CD14-positive monocyte (primary cell): ENCODE measurements at regions not wholly inside any gene's neighbourhood (a gene's known extent, or its start where the extent isn't known, plus 50 kb on each side); places are given as distances from the start of the nearest gene placed in this dataset.
A peak's percentile ranks its signal among the peaks of the same experiment; 100 is the strongest.

Experiments
- DNase-seq, 3 donors: peaks; one replicate each; pipeline ENCODE4 v3.0.0-alpha.2; 2011 to 2022
- H2AFZ ChIP-seq: 2 replicates; pipeline ENCODE4 v1.6.0; 2012; ENCODE audit warnings: mild to moderate bottlenecking, low read depth, low read length, inconsistent platforms; ENCODE audit not compliant: insufficient read depth, poor library complexity, severe bottlenecking
- H3K27ac ChIP-seq, 2 donors: 1 replicate in 1 of 2; 2 replicates in 1 of 2; pipeline ENCODE4 v1.5.1; 2012 to 2013; ENCODE audit warnings: low read length in 2 of 2, control low read depth in 1 of 2, inconsistent platforms in 1 of 2, low read depth in 1 of 2, mild to moderate bottlenecking in 1 of 2
- H3K27me3 ChIP-seq, 2 donors: one replicate each; pipeline versions ENCODE4 v1.6.0 to v1.6.1; 2011 to 2013; ENCODE audit warnings: low read length in 2 of 2; ENCODE audit not compliant: control insufficient read depth in 2 of 2, insufficient read depth in 2 of 2
- H3K36me3 ChIP-seq, 2 donors: replicated peaks in 1 of 2; 1 replicate in 1 of 2; 2 replicates in 1 of 2; pipeline versions ENCODE4 v1.5.1 to v1.6.1; 2012 to 2013; ENCODE audit warnings: low read length in 2 of 2, control low read depth in 1 of 2, inconsistent platforms in 1 of 2, mild to moderate bottlenecking in 1 of 2; ENCODE audit not compliant: insufficient read depth in 2 of 2, control insufficient read depth in 1 of 2
- H3K4me1 ChIP-seq, 2 donors: 1 replicate in 1 of 2; 2 replicates in 1 of 2; pipeline versions ENCODE4 v1.5.1 to v1.6.1; 2012 to 2013; ENCODE audit warnings: low read length in 2 of 2, control low read depth in 1 of 2, inconsistent platforms in 1 of 2, mild to moderate bottlenecking in 1 of 2, moderate library complexity in 1 of 2; ENCODE audit not compliant: insufficient read depth in 2 of 2, control insufficient read depth in 1 of 2
- H3K4me2 ChIP-seq: replicated peaks from 2 replicates; pipeline ENCODE3; 2012; ENCODE audit warnings: low read length, moderate library complexity, mild to moderate bottlenecking; ENCODE audit not compliant: poor library complexity, severe bottlenecking; ENCODE audit errors: extremely low read depth
- H3K4me3 ChIP-seq, 3 experiments: fragments of 200-600 bp in 1 of 3; sonication (generic) in 1 of 3; replicated peaks in 1 of 3; 1 replicate in 2 of 3; 2 replicates in 1 of 3; pipeline ENCODE4 v1.5.1; 2011 to 2013; ENCODE audit warnings: low read length in 3 of 3, mild to moderate bottlenecking in 3 of 3, control low read depth in 2 of 3, low read depth in 2 of 3, inconsistent platforms in 1 of 3, moderate library complexity in 1 of 3
- H3K79me2 ChIP-seq: 2 replicates; pipeline ENCODE4 v1.6.0; 2012; ENCODE audit warnings: mild to moderate bottlenecking, control low read depth, inconsistent platforms, low read length, moderate library complexity; ENCODE audit not compliant: insufficient read depth
- H3K9ac ChIP-seq: 2 replicates; pipeline ENCODE4 v1.6.0; 2017; ENCODE audit warnings: low read length, mild to moderate bottlenecking; ENCODE audit not compliant: insufficient read depth, poor library complexity, severe bottlenecking
- H3K9me3 ChIP-seq, 2 donors: replicated peaks in 1 of 2; 1 replicate in 1 of 2; 2 replicates in 1 of 2; pipeline versions ENCODE4 v1.5.1 to v1.6.1; 2012 to 2013; ENCODE audit warnings: low read length in 2 of 2, control low read depth in 1 of 2; ENCODE audit not compliant: control insufficient read depth in 1 of 2, insufficient read depth in 1 of 2
- H4K20me1 ChIP-seq: 2 replicates; pipeline ENCODE4 v1.6.0; 2012; ENCODE audit warnings: mild to moderate bottlenecking, low read length, control low read depth, moderate library complexity; ENCODE audit not compliant: insufficient read depth
- H3K27ac Mint-ChIP-seq, 7 donors: one replicate each; pipeline ENCODE4 v1.8.0; 2020; ENCODE audit warnings: mild to moderate bottlenecking in 7 of 7, mixed read lengths in 7 of 7, moderate library complexity in 6 of 7, inconsistent platforms in 2 of 7
- H3K27me3 Mint-ChIP-seq, 3 donors: one replicate each; pipeline ENCODE4 v1.8.0; 2021 to 2022; ENCODE audit warnings: low read depth in 3 of 3, mild to moderate bottlenecking in 3 of 3, mixed read lengths in 3 of 3, moderate library complexity in 3 of 3, inconsistent platforms in 1 of 3
- H3K36me3 Mint-ChIP-seq, 2 donors: one replicate each; pipeline ENCODE4 v1.8.0; 2020; ENCODE audit warnings: mixed read lengths in 2 of 2, inconsistent platforms in 1 of 2, mild to moderate bottlenecking in 1 of 2
- H3K4me1 Mint-ChIP-seq: one replicate; pipeline ENCODE4 v1.8.0; 2020; ENCODE audit warnings: mild to moderate bottlenecking, mixed read lengths
- H3K4me3 Mint-ChIP-seq, 2 donors: one replicate each; pipeline ENCODE4 v1.8.0; 2020; ENCODE audit warnings: mild to moderate bottlenecking in 2 of 2, mixed read lengths in 2 of 2, moderate library complexity in 1 of 2
- H3K9me3 Mint-ChIP-seq, 7 donors: one replicate each; pipeline ENCODE4 v1.8.0; 2020 to 2022; ENCODE audit warnings: mixed read lengths in 7 of 7, mild to moderate bottlenecking in 6 of 7, moderate library complexity in 6 of 7, inconsistent platforms in 2 of 7
- CTCF ChIP-seq: fragments of 200-600 bp; IDR thresholded peaks from one replicate; pipeline ENCODE4 v1.8.0; 2022; ENCODE audit warnings: antibody characterized with exemption, mild to moderate bottlenecking
- WGBS: methylation state at CpG from one replicate; pipeline ENCODE4 v1.1.5; 2013; ENCODE audit warnings: missing lambda C conversion rate; ENCODE audit not compliant: insufficient coverage; 5-methylcytosine and 5-hydroxymethylcytosine counted together
- intact Hi-C, 2 donors: fragments of 100-400 bp; cut with micrococcal nuclease; formaldehyde crosslinking; loops; one replicate each; pipeline versions ENCODE4 v1.15.0 to v1.15.1; 2023

GRCh38 chr3:194860725-194861124 lies 175.0 kb downstream of the FAM43A start:
- H3K36me3 Mint-ChIP-seq = peaks cover 0 to 2% of the 10 kb centered on the region in 2 donors
- peaks cover 28% of the 10 kb centered on the region for H3K4me1 Mint-ChIP-seq
- peak overlapping the region in 1 of 2 donors; percentile 11 for H3K27ac ChIP-seq
- H3K9ac ChIP-seq = no peak overlapping the region
- no peak overlapping the region for H3K4me3 Mint-ChIP-seq
- H3K4me1 ChIP-seq = peaks cover 24 to 25% of the 10 kb centered on the region in 2 donors
- no peaks in the 10 kb centered on the region for H3K79me2 ChIP-seq
- peaks cover 1 to 2% (median 2%) of the 10 kb centered on the region in 3 donors for H3K27me3 Mint-ChIP-seq
- 98% methylated on average over 7 of the region's 9 CpGs for WGBS
- no peaks in the 10 kb centered on the region for H3K9me3 ChIP-seq
- H2AFZ ChIP-seq = no peak overlapping the region
- peaks cover 0 to 2% (median 0%) of the 10 kb centered on the region in 7 donors for H3K9me3 Mint-ChIP-seq
- H3K4me3 ChIP-seq = no peak overlapping the region
- no peaks in the 10 kb centered on the region for H4K20me1 ChIP-seq
- H3K36me3 ChIP-seq = no peaks in the 10 kb centered on the region
- H3K27ac Mint-ChIP-seq = no peak overlapping the region
- intact Hi-C loops = loop anchor here in 1 of 2 donors (5.0 kb wide), 1 partner anchor 173 kb away; the partner anchor contains the start of gene FAM43A
- H3K4me2 ChIP-seq = no peak overlapping the region
- no peak for DNase-seq
- no peaks in the 10 kb centered on the region for H3K27me3 ChIP-seq
- no peak for TF ChIP-seq CTCF

GRCh38 chr3:194861375-194861774 lies 175.7 kb downstream of the FAM43A start:
- Histone ChIP-seq H3K4me2 (no peak overlapping the region), H3K36me3 (no peaks in the 10 kb centered on the region), H3K4me1 (peaks cover 31 to 32% of the 10 kb centered on the region in 2 donors), H2AFZ (no peak overlapping the region), H3K9ac (no peak overlapping the region), H3K27me3 (no peaks in the 10 kb centered on the region), H3K9me3 (no peaks in the 10 kb centered on the region), H3K4me3 (no peak overlapping the region), H4K20me1 (no peaks in the 10 kb centered on the region), H3K79me2 (no peaks in the 10 kb centered on the region), H3K27ac (peak overlapping the region in 1 of 2 donors; percentile 11)
- TF ChIP-seq CTCF = no peak
- peaks cover 35% of the 10 kb centered on the region for H3K4me1 Mint-ChIP-seq
- H3K4me3 Mint-ChIP-seq = peak overlapping the region in 1 of 2 donors; percentile 15
- H3K27ac Mint-ChIP-seq = peak overlapping the region in 3 of 7 donors; percentile 51 to 68 (median 68)
- 0% methylated on average over 1 of the region's 4 CpGs for WGBS
- H3K9me3 Mint-ChIP-seq = peaks cover 0 to 2% (median 0%) of the 10 kb centered on the region in 7 donors
- H3K36me3 Mint-ChIP-seq = peaks cover 0 to 2% of the 10 kb centered on the region in 2 donors
- intact Hi-C loops = loop anchor here in 1 of 2 donors (5.0 kb wide), 1 partner anchor 174 kb away; the partner anchor contains the start of gene FAM43A
- peaks cover 1 to 2% (median 2%) of the 10 kb centered on the region in 3 donors for H3K27me3 Mint-ChIP-seq
- peak; percentile 55 to 60 (median 56) for DNase-seq
